HepG2 (cell line): ENCODE measurements at regions not wholly inside any gene's neighbourhood (a gene's known extent, or its start where the extent isn't known, plus 50 kb on each side); places are given as distances from the start of the nearest gene placed in this dataset.

Source experiments
- ATAD3A ChIP-seq: sonication (generic); formaldehyde crosslinking; IDR thresholded peaks from 2 replicates; pipeline ENCODE4 v1.4.0; 2020; ENCODE audit warnings: missing genetic modification reagents
- CTCF ChIP-seq: sonication (generic); formaldehyde crosslinking; IDR thresholded peaks from 2 replicates; pipeline ENCODE4 v1.5.0; 2020; ENCODE audit warnings: mild to moderate bottlenecking, missing genetic modification reagents, moderate library complexity
- EZH2 ChIP-seq: conservative IDR thresholded peaks from 2 replicates; pipeline ENCODE4 v1.6.1; 2012; ENCODE audit warnings: mild to moderate bottlenecking, low read depth, low read length, moderate library complexity
- RAD51 ChIP-seq: fragments of 450-650 bp; IDR thresholded peaks from 2 replicates; pipeline ENCODE4 v1.6.1; 2016; ENCODE audit warnings: borderline replicate concordance
- SRF ChIP-seq: IDR thresholded peaks from 2 replicates; pipeline ENCODE4 v1.6.1; 2011; ENCODE audit warnings: mild to moderate bottlenecking, low read depth, low read length, moderate library complexity
- TAF1 ChIP-seq: sonication (generic); formaldehyde crosslinking; IDR thresholded peaks from 2 replicates; pipeline ENCODE4 v1.4.0; 2020; ENCODE audit warnings: missing genetic modification reagents
- YY1 ChIP-seq: IDR thresholded peaks from 2 replicates; pipeline ENCODE4 v1.6.1; 2011; ENCODE audit warnings: low read length, low read depth, moderate library complexity, mild to moderate bottlenecking; ENCODE audit not compliant: insufficient read depth, insufficient replicate concordance

DNA sequence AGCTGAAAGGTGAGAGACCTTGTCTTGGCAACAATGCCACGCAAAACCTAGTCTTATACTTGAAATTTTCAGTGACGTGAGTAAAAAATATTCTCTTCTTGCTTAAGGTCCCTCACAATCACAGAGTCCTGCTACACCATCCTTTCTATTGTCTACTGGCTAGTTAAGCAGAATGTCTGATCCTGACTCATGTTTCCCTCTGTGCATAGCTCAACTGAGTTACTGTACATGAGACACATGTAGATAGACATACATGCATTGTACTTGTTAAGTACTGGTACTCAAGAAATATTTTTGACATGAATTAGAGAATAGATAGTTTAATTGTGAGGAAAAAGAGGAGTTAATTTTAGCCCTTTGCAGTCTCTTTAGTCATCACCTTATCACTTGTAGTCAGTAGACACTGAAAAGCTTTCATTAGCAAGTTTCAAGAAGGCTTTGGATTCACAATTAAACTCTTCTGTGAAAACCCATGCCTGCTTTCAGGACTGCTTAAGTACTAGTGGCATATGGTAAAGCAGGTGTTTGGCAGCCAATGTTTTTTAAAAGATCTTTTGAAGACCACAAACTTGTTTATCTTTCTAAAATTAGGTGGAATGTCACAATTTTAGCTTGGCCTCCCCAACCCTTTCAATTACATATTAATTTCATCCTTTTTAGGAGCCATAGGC lies 158.7 kb upstream of the CCDC150 start:
- TF ChIP-seq EZH2 (no peak), TAF1 (CRISPR knock-in tag) (no peak), YY1 (no peak), SRF (no peak), CTCF (CRISPR knock-in tag) (no peak), RAD51 (no peak), ATAD3A (CRISPR knock-in tag) (no peak)
